GM18502 (cell line): ENCODE measurements at regions not wholly inside any gene's neighbourhood (a gene's known extent, or its start where the extent isn't known, plus 50 kb on each side); places are given as distances from the start of the nearest gene placed in this dataset.

Experiments used
- ATAC-seq: cut with Tn5 transposase; IDR thresholded peaks from one replicate; pipeline ENCODE4 v1.9.1; 2021; ENCODE audit warnings: mild to moderate bottlenecking; ENCODE audit not compliant: unreplicated experiment, poor library complexity

GRCh38 chr6:23089981-23090380, 520.6 kb downstream of the HDGFL1 start:
- ATAC-seq, result no peak

GRCh38 chr6:23091795-23092194, 522.4 kb downstream of the HDGFL1 start:
- ATAC-seq, result no peak

GRCh38 chr6:23096876-23097275, 527.5 kb downstream of the HDGFL1 start:
- ATAC-seq, result no peak

- ATAC-seq, result no peak
Observed at GRCh38 chr6:23097566-23097965, 528.2 kb downstream of the HDGFL1 start.

GRCh38 chr6:23106951-23107350, 537.6 kb downstream of the HDGFL1 start:
- no peak for ATAC-seq

GRCh38 chr6:23111984-23112383, 542.6 kb downstream of the HDGFL1 start:
- ATAC-seq, result no peak

- no peak for ATAC-seq
Observed at GRCh38 chr6:23114812-23115504, 545.6 kb downstream of the HDGFL1 start.

- ATAC-seq, result no peak
Observed at GRCh38 chr6:23137611-23138010, 568.2 kb downstream of the HDGFL1 start.

GRCh38 chr6:23140871-23141270, 571.5 kb downstream of the HDGFL1 start:
- no peak for ATAC-seq

- no peak for ATAC-seq
Observed at GRCh38 chr6:23145781-23146180, 576.4 kb downstream of the HDGFL1 start.

- no peak for ATAC-seq
Observed at GRCh38 chr6:23154159-23154558, 584.8 kb downstream of the HDGFL1 start.

- ATAC-seq, result no peak
Observed at GRCh38 chr6:23170049-23170448, 600.7 kb downstream of the HDGFL1 start.

GRCh38 chr6:23173234-23173633, 603.9 kb downstream of the HDGFL1 start:
- ATAC-seq, result no peak

GRCh38 chr6:23174781-23175361, 605.5 kb downstream of the HDGFL1 start:
- ATAC-seq, result no peak

GRCh38 chr6:23175391-23175790, 606.0 kb downstream of the HDGFL1 start:
- no peak for ATAC-seq

GRCh38 chr6:23176471-23176870, 607.1 kb downstream of the HDGFL1 start:
- ATAC-seq, result no peak

GRCh38 chr6:23176883-23177282, 607.5 kb downstream of the HDGFL1 start:
- no peak for ATAC-seq

- ATAC-seq, result no peak
Observed at GRCh38 chr6:23177806-23178205, 608.4 kb downstream of the HDGFL1 start.

GRCh38 chr6:23179994-23180393, 610.6 kb downstream of the HDGFL1 start:
- ATAC-seq, result no peak

GRCh38 chr6:23180504-23181293, 611.3 kb downstream of the HDGFL1 start:
- no peak for ATAC-seq

GRCh38 chr6:23181356-23182110, 612.2 kb downstream of the HDGFL1 start:
- ATAC-seq, result no peak
